Stimulated activated CD8-positive, alpha-beta memory T cell treated with anti-CD3 and anti-CD28 coated beads, Interleukin-7, amount 100 ng/mL, for 1 hour (primary cell): ENCODE measurements at regions not wholly inside any gene's neighbourhood (a gene's known extent, or its start where the extent isn't known, plus 50 kb on each side); places are given as distances from the start of the nearest gene placed in this dataset.
"Not testable (repeated sequence)": the region's sequence is repeated elsewhere in the genome, so short reads cannot be mapped to it uniquely, and the experiment has no call there.

Source experiments
- DNase-seq, 2 donors: peaks; one replicate each; pipeline ENCODE4 v3.0.0-alpha.2; 2020; ENCODE audit warnings: low read depth in 2 of 2

GRCh38 chr10:37067576-37067975 is 57.8 kb upstream of the ANKRD30A start:
- no peak for DNase-seq

- DNase-seq: not testable (repeated sequence)
Observed at GRCh38 chr10:37062296-37062695, 63.1 kb upstream of the ANKRD30A start.

GRCh38 chr10:37057261-37057660 is 68.1 kb upstream of the ANKRD30A start:
- no peak for DNase-seq

- DNase-seq: no peak
Observed at GRCh38 chr10:37053476-37053875, 71.9 kb upstream of the ANKRD30A start.

- not testable (repeated sequence) for DNase-seq
Observed at GRCh38 chr10:37049982-37050381, 75.4 kb upstream of the ANKRD30A start.

GRCh38 chr10:37044319-37044718 is 81.1 kb upstream of the ANKRD30A start:
- DNase-seq: not testable (repeated sequence)

GRCh38 chr10:37035853-37036252 is 89.5 kb upstream of the ANKRD30A start:
- DNase-seq: no peak

- no peak for DNase-seq
Observed at GRCh38 chr10:37015498-37015897, 109.9 kb upstream of the ANKRD30A start.

GRCh38 chr10:37010741-37011140 is 114.7 kb upstream of the ANKRD30A start:
- no peak for DNase-seq

- not testable (repeated sequence) for DNase-seq
Observed at GRCh38 chr10:37008276-37008675, 117.1 kb upstream of the ANKRD30A start.

- DNase-seq: no peak
Observed at GRCh38 chr10:37003126-37003525, 122.3 kb upstream of the ANKRD30A start.

- DNase-seq: not testable (repeated sequence)
Observed at GRCh38 chr10:36995806-36996205, 129.6 kb upstream of the ANKRD30A start.

- no peak for DNase-seq
Observed at GRCh38 chr10:36994886-36995285, 130.5 kb upstream of the ANKRD30A start.

GRCh38 chr10:36989233-36989632 is 136.2 kb upstream of the ANKRD30A start:
- DNase-seq: no peak

GRCh38 chr10:36946598-36946997 is 178.8 kb upstream of the ANKRD30A start:
- DNase-seq: no peak

GRCh38 chr10:36943544-36943943 is 181.9 kb upstream of the ANKRD30A start:
- DNase-seq: no peak

GRCh38 chr10:36942616-36943015 is 182.8 kb upstream of the ANKRD30A start:
- no peak for DNase-seq

GRCh38 chr10:36903040-36903439 is 222.4 kb upstream of the ANKRD30A start:
- no peak for DNase-seq

- DNase-seq: no peak
Observed at GRCh38 chr10:36899652-36900051, 225.7 kb upstream of the ANKRD30A start.

GRCh38 chr10:36888925-36889573 is 236.3 kb upstream of the ANKRD30A start:
- DNase-seq: peak in 1 of 2 donors; percentile 7

GRCh38 chr10:36886303-36886891 is 239.0 kb upstream of the ANKRD30A start:
- DNase-seq: no peak

GRCh38 chr10:36885746-36886145 is 239.7 kb upstream of the ANKRD30A start:
- DNase-seq: no peak

- DNase-seq: no peak
Observed at GRCh38 chr10:36882781-36883180, 242.6 kb upstream of the ANKRD30A start.

- DNase-seq: no peak
Observed at GRCh38 chr10:36880898-36881297, 244.5 kb upstream of the ANKRD30A start.
